Neural cell (in vitro differentiated cells): ENCODE measurements at regions not wholly inside any gene's neighbourhood (a gene's known extent, or its start where the extent isn't known, plus 50 kb on each side); places are given as distances from the start of the nearest gene placed in this dataset.

Experiments
- CTCF ChIP-seq: fragments of 450-650 bp; IDR thresholded peaks from 2 replicates; pipeline ENCODE4 v1.5.1; 2014; ENCODE audit warnings: antibody characterized with exemption, mild to moderate bottlenecking, moderate library complexity; ENCODE audit not compliant: poor library complexity, severe bottlenecking
- EZH2 ChIP-seq: fragments of 200-600, 300-800 bp; shearing (Covaris generic), sonication (generic); IDR thresholded peaks from 2 replicates; pipeline ENCODE4 v1.6.1; 2014; ENCODE audit warnings: antibody characterized with exemption, low read length, borderline replicate concordance, mild to moderate bottlenecking; ENCODE audit not compliant: insufficient read depth, poor library complexity, severe bottlenecking
- POLR2AphosphoS5 ChIP-seq: IDR thresholded peaks from 2 replicates; pipeline ENCODE4 v1.6.1; 2012
- RAD21 ChIP-seq: fragments of 450-650 bp; conservative IDR thresholded peaks from 2 replicates; pipeline ENCODE4 v1.6.1; 2014; ENCODE audit warnings: antibody characterized with exemption, mild to moderate bottlenecking, moderate library complexity
- TAF1 ChIP-seq: IDR thresholded peaks from 2 replicates; pipeline ENCODE4 v1.6.1; 2012; ENCODE audit warnings: low read depth

GRCh38 chr11:134542401-134543165 lies 130.5 kb upstream of the B3GAT1 start:
- no peak for TF ChIP-seq EZH2
- no peak for TF ChIP-seq POLR2AphosphoS5
- TF ChIP-seq CTCF, result no peak
- TF ChIP-seq TAF1, result no peak
- no peak for TF ChIP-seq RAD21
